Right lung (tissue), 2 donors: ENCODE measurements at regions not wholly inside any gene's neighbourhood (a gene's known extent, or its start where the extent isn't known, plus 50 kb on each side); places are given as distances from the start of the nearest gene placed in this dataset.
"Not testable (repeated sequence)": the region's sequence is repeated elsewhere in the genome, so short reads cannot be mapped to it uniquely, and the experiment has no call there.

ENCODE experiments used
- DNase-seq, 2 donors: peaks; one replicate each; pipeline ENCODE4 v3.0.0-alpha.2; 2013

- DNase-seq: no peak
Measured at GRCh38 chr7:69502358-69502757, 95.9 kb upstream of the AUTS2 start.

GRCh38 chr7:69504733-69505420 is 93.4 kb upstream of the AUTS2 start:
- no peak for DNase-seq

GRCh38 chr7:69508736-69509135 is 89.5 kb upstream of the AUTS2 start:
- DNase-seq: no peak

GRCh38 chr7:69510114-69510513 is 88.2 kb upstream of the AUTS2 start:
- no peak for DNase-seq

- no peak for DNase-seq
Measured at GRCh38 chr7:69515495-69516212, 82.6 kb upstream of the AUTS2 start.

GRCh38 chr7:69516238-69516820 is 81.9 kb upstream of the AUTS2 start:
- DNase-seq: no peak

GRCh38 chr7:69517985-69518704 is 80.1 kb upstream of the AUTS2 start:
- DNase-seq: no peak

- DNase-seq: no peak
Measured at GRCh38 chr7:69518705-69519077, 79.6 kb upstream of the AUTS2 start.

GRCh38 chr7:69526570-69526969 is 71.7 kb upstream of the AUTS2 start:
- no peak for DNase-seq

GRCh38 chr7:69527706-69528105 is 70.6 kb upstream of the AUTS2 start:
- DNase-seq: no peak

- DNase-seq: no peak
Measured at GRCh38 chr7:69531050-69531449, 67.2 kb upstream of the AUTS2 start.

GRCh38 chr7:69534461-69535041 is 63.7 kb upstream of the AUTS2 start:
- DNase-seq: no peak

- DNase-seq: no peak
Measured at GRCh38 chr7:69537691-69538090, 60.6 kb upstream of the AUTS2 start.

- no peak for DNase-seq
Measured at GRCh38 chr7:69539531-69539930, 58.7 kb upstream of the AUTS2 start.

GRCh38 chr7:69540287-69540686 is 58.0 kb upstream of the AUTS2 start:
- DNase-seq: no peak

GRCh38 chr7:69541779-69542432 is 56.4 kb upstream of the AUTS2 start:
- not testable (repeated sequence) for DNase-seq

GRCh38 chr7:69545175-69545574 is 53.1 kb upstream of the AUTS2 start:
- no peak for DNase-seq
